ENCODE measurements at regions not wholly inside any gene's neighbourhood (a gene's known extent, or its start where the extent isn't known, plus 50 kb on each side); places are given as distances from the start of the nearest gene placed in this dataset.

DNA sequence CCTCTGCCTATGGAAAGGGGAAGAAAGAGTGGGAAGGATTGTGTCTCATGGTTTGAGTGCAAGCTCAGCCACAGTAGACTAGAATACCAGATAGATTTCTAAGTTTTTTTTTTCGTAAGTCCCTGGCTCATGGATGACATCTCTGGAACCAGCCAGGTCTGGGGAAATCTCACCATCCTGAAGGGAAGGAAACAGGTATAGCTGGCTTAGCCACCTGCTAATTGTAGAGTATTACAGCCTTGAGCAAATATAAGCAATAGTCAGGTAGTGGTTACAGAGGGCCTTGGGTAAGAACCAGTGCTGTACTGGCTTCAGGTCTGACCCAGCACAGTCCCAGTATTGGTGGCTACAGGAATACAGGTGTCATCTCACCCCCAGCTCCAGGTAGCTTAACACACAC is 500.9 kb upstream of the PRMT6 start:
- TF ChIP-seq, protein P1, sequence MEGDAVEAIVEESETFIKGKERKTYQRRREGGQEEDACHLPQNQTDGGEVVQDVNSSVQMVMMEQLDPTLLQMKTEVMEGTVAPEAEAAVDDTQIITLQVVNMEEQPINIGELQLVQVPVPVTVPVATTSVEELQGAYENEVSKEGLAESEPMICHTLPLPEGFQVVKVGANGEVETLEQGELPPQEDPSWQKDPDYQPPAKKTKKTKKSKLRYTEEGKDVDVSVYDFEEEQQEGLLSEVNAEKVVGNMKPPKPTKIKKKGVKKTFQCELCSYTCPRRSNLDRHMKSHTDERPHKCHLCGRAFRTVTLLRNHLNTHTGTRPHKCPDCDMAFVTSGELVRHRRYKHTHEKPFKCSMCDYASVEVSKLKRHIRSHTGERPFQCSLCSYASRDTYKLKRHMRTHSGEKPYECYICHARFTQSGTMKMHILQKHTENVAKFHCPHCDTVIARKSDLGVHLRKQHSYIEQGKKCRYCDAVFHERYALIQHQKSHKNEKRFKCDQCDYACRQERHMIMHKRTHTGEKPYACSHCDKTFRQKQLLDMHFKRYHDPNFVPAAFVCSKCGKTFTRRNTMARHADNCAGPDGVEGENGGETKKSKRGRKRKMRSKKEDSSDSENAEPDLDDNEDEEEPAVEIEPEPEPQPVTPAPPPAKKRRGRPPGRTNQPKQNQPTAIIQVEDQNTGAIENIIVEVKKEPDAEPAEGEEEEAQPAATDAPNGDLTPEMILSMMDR (IDR thresholded peaks at IDR 0.05): no peak
- TF ChIP-seq POLR2A (IDR thresholded peaks at IDR 0.05): no peak
